ENCODE measurements at regions not wholly inside any gene's neighbourhood (a gene's known extent, or its start where the extent isn't known, plus 50 kb on each side); places are given as distances from the start of the nearest gene placed in this dataset.

DNA sequence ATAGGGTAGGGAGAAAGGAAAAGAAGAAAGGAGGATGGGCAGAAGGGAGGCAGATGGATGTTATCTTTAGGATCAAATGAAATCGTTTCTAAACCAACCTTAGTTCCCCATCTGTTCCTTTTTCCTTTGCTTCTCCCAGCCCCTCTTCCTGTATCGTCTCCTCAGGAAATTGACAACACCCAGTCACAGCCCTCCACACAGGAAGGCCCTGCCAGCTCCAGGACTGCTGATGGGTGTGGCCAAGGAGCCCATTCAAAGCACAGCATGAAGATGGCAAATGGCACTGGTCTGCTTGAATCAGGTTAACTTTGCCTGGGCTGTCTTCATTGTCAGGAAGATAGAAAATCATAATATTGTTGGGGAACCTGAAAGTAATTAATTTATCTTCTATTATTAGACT, 164.8 kb downstream of the C11orf87 start:
- TF ChIP-seq, protein P1, sequence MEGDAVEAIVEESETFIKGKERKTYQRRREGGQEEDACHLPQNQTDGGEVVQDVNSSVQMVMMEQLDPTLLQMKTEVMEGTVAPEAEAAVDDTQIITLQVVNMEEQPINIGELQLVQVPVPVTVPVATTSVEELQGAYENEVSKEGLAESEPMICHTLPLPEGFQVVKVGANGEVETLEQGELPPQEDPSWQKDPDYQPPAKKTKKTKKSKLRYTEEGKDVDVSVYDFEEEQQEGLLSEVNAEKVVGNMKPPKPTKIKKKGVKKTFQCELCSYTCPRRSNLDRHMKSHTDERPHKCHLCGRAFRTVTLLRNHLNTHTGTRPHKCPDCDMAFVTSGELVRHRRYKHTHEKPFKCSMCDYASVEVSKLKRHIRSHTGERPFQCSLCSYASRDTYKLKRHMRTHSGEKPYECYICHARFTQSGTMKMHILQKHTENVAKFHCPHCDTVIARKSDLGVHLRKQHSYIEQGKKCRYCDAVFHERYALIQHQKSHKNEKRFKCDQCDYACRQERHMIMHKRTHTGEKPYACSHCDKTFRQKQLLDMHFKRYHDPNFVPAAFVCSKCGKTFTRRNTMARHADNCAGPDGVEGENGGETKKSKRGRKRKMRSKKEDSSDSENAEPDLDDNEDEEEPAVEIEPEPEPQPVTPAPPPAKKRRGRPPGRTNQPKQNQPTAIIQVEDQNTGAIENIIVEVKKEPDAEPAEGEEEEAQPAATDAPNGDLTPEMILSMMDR (IDR thresholded peaks at IDR 0.05), result no peak
- Mint-ChIP-seq H3K36me3 (ENCODE audit: unreplicated experiment) (no peaks in the 10 kb centered on the region), H3K4me1 (ENCODE audit: unreplicated experiment) (peaks cover 20% of the 10 kb centered on the region), H3K27ac (ENCODE audit: unreplicated experiment) (no peak overlapping the region), H3K4me3 (ENCODE audit: unreplicated experiment) (no peak overlapping the region), H3K9me3 (ENCODE audit: unreplicated experiment) (no peaks in the 10 kb centered on the region), H3K27me3 (ENCODE audit: unreplicated experiment) (no peaks in the 10 kb centered on the region)
- no peak for DNase-seq (ENCODE audit: extremely low spot score, unreplicated experiment)

DNA sequence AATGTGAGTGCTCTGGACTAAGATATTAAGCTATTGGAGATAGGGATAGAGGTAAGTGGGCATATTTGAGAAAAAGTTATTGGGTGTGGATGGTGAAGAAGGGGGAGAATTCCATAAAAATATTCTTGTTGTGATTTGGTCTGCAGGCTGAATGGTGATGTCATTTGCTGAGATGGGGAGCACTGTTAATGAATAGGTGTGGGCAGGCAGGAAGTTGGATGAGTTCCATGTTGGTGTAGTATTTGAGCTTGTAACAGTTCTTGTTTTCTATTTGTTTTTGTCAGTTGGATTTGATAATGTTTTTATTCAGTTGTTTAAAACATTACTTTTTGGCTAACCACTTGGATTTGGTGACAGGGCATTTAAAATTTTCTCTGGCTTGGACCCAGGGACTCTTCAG, 168.8 kb downstream of the C11orf87 start:
- no peak for DNase-seq (ENCODE audit: extremely low spot score, unreplicated experiment)
- no peaks in the 10 kb centered on the region for H3K9me3 Mint-ChIP-seq (ENCODE audit: unreplicated experiment)

DNA sequence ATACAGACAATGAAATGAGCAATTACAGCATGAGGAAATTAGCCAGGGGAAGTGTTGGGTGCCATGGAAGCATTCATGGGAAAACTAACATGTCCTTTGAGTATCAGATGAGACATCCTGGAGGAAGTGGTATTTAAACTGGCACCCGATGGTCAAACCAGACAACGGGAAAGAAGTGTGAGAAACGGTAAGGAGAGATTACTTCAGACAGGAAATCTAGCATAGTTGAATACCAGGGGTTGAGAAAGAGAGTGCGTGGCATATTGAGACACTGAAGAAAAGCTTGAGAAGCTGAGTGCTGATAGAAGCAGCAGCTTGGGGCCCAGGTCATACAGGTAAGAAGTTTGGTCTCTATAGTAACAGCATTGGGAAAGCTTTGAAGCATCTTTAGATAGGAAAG, 175.3 kb downstream of the C11orf87 start:
- Mint-ChIP-seq H3K9me3 (ENCODE audit: unreplicated experiment) (no peaks in the 10 kb centered on the region), H3K27ac (ENCODE audit: unreplicated experiment) (no peak overlapping the region), H3K36me3 (ENCODE audit: unreplicated experiment) (no peaks in the 10 kb centered on the region), H3K4me1 (ENCODE audit: unreplicated experiment) (no peaks in the 10 kb centered on the region), H3K4me3 (ENCODE audit: unreplicated experiment) (no peak overlapping the region), H3K27me3 (ENCODE audit: unreplicated experiment) (no peaks in the 10 kb centered on the region)
- TF ChIP-seq, protein P1 (IDR thresholded peaks at IDR 0.05), result no peak
- no peak for DNase-seq (ENCODE audit: extremely low spot score, unreplicated experiment)

More for the DNA sequence above, 168.8 kb downstream of the C11orf87 start:
- TF ChIP-seq, protein P1 (IDR thresholded peaks at IDR 0.05), result no peak
- no peaks in the 10 kb centered on the region for H3K36me3 Mint-ChIP-seq (ENCODE audit: unreplicated experiment)
- no peaks in the 10 kb centered on the region for H3K27me3 Mint-ChIP-seq (ENCODE audit: unreplicated experiment)
- peaks cover 2% of the 10 kb centered on the region for H3K4me1 Mint-ChIP-seq (ENCODE audit: unreplicated experiment)
- no peak overlapping the region for H3K27ac Mint-ChIP-seq (ENCODE audit: unreplicated experiment)
- H3K4me3 Mint-ChIP-seq (ENCODE audit: unreplicated experiment), result no peak overlapping the region

DNA sequence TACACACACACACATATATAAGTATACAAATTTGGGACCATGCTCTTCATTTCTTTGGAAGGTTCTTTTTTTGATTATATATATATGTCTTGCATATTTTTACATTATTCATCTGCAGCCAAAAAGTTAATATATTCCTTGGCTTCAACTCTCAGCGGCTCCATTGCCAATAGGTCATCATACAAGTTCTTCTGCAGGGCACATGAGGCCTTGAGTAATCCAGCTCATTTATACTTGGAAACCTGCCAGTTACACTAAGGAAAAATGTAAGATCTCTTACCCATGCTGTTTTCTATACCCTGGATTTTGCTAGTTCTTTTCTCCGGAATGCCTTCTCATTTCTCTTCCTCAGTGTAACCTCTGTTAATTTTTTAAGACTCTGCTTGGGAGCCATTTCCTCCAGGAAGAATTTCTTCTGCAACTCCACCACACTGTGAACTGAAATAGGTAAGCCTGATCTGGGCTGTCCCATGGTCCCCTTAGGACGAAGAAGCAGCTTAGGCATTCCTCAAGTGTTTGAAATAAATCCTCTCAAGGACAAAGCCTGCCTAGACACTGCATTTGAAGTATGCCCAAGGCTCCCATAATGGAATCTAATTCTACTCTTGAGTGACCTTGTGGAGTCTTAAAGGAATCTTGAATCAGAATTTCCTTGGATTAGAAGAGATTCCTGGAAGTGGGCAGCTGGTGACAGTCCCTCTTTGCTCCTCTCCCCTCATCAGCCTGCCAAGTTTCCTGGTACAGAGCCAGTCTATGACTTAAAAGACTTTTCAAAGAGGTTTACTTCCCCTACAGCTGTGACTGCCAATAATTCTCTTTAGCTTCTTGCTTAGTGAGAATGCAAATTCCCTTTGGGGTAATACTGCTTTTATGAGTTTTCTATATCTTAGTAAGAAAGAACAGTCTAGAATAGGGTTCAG, 182.8 kb downstream of the C11orf87 start:
- Mint-ChIP-seq H3K36me3 (ENCODE audit: unreplicated experiment) (no peaks in the 10 kb centered on the region), H3K4me3 (ENCODE audit: unreplicated experiment) (no peak overlapping the region), H3K27ac (ENCODE audit: unreplicated experiment) (no peak overlapping the region), H3K27me3 (ENCODE audit: unreplicated experiment) (peaks cover 3% of the 10 kb centered on the region), H3K4me1 (ENCODE audit: unreplicated experiment) (peaks cover 6% of the 10 kb centered on the region), H3K9me3 (ENCODE audit: unreplicated experiment) (no peaks in the 10 kb centered on the region)
- TF ChIP-seq, protein P1 (IDR thresholded peaks at IDR 0.05), result no peak
- DNase-seq (ENCODE audit: extremely low spot score, unreplicated experiment), result no peak

DNA sequence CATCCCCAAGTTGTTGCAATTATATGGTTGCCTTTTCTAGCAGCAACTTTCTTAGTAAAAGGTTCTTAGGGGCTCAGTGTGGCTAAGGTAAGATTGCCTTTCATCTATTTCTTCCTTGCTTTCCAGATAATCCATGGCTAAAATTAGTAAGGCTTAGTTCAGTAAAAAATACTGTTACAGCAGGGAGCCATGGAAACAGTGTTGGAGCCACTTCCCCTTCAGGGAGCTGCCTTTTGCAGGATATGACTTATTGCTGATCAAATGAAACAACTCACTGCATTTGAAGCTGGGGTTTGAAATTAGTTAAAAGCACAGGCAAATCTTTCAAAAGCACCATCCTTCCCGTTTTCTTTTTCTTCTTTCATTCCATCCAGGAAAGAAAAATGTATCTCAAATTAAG, 184.3 kb downstream of the C11orf87 start:
- Mint-ChIP-seq H3K4me1 (ENCODE audit: unreplicated experiment) (peaks cover 6% of the 10 kb centered on the region), H3K4me3 (ENCODE audit: unreplicated experiment) (no peak overlapping the region), H3K27me3 (ENCODE audit: unreplicated experiment) (peaks cover 3% of the 10 kb centered on the region), H3K36me3 (ENCODE audit: unreplicated experiment) (no peaks in the 10 kb centered on the region), H3K27ac (ENCODE audit: unreplicated experiment) (no peak overlapping the region), H3K9me3 (ENCODE audit: unreplicated experiment) (no peaks in the 10 kb centered on the region)
- TF ChIP-seq, protein P1 (IDR thresholded peaks at IDR 0.05), result no peak
- DNase-seq (ENCODE audit: extremely low spot score, unreplicated experiment), result no peak

All from osteocyte (in vitro differentiated cells).